ENCODE measurements at regions not wholly inside any gene's neighbourhood (a gene's known extent, or its start where the extent isn't known, plus 50 kb on each side); places are given as distances from the start of the nearest gene placed in this dataset.

DNA sequence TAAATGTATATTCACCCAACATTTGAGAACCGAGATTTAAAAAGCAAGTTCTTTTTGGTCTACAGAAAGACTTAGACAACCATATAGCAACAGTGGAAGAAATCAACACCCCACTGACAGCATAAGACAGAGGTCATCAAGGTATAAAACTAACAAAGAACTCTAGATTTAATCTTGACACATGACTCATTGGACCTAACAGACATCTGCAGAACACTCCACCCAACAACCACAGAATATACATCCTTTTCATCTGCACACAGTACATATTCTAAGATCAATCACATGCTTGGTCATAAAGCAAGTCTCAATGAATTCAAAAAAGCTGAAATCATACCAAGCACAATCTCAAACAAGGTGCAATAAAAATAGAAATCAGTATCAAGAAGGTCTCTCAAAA is 65.8 kb downstream of the SPIN4 start:
- Histone ChIP-seq H3K4me1 (peaks cover 0 to 13% (median 0%) of the 10 kb centered on the region in 9 donors), H3K9me3 (peaks cover 0 to 14% (median 0%) of the 10 kb centered on the region in 11 donors), H3K27ac (no peak overlapping the region), H3K36me3 (no peaks in the 10 kb centered on the region), H3K4me3 (no peak overlapping the region), H3K27me3 (no peaks in the 10 kb centered on the region)
- TF ChIP-seq, protein P1, sequence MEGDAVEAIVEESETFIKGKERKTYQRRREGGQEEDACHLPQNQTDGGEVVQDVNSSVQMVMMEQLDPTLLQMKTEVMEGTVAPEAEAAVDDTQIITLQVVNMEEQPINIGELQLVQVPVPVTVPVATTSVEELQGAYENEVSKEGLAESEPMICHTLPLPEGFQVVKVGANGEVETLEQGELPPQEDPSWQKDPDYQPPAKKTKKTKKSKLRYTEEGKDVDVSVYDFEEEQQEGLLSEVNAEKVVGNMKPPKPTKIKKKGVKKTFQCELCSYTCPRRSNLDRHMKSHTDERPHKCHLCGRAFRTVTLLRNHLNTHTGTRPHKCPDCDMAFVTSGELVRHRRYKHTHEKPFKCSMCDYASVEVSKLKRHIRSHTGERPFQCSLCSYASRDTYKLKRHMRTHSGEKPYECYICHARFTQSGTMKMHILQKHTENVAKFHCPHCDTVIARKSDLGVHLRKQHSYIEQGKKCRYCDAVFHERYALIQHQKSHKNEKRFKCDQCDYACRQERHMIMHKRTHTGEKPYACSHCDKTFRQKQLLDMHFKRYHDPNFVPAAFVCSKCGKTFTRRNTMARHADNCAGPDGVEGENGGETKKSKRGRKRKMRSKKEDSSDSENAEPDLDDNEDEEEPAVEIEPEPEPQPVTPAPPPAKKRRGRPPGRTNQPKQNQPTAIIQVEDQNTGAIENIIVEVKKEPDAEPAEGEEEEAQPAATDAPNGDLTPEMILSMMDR (IDR thresholded peaks at IDR 0.05), result no peak
- DNase-seq, result no peak
- intact Hi-C loops (cut with DNase I), result no loop called here
- ATAC-seq, result no peak
- WGBS, 2 donors, result 93 to 95% methylated on average over 1 of the region's 1 CpG

DNA sequence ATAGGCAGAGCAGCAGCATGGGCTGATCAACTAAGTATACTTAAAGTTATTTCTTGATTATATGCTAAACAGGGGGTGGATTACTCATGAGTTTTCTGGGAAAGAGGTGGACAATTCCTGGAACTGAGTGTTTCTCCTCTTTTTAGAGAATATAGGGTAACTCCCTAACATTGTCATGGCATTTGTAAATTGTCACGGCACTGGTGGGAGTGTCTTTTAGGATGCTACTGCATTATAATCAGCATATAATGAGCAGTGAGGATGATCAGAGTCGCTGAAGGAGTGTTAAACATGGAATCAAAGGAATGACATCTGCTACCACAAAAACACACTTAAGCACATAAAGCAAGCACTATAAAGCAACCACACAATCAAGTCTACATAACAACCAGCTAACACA is 66.5 kb downstream of the SPIN4 start:
- Histone ChIP-seq H3K36me3 (no peaks in the 10 kb centered on the region), H3K4me1 (peaks cover 0 to 13% (median 0%) of the 10 kb centered on the region in 9 donors), H3K27me3 (no peaks in the 10 kb centered on the region), H3K27ac (no peak overlapping the region), H3K4me3 (no peak overlapping the region), H3K9me3 (peaks cover 0 to 13% (median 0%) of the 10 kb centered on the region in 11 donors)
- WGBS, 2 donors, result 73 to 83% methylated on average over 2 of the region's 2 CpGs
- ATAC-seq, result no peak
- TF ChIP-seq, protein P1 (IDR thresholded peaks at IDR 0.05), result no peak
- DNase-seq, result no peak
- intact Hi-C loops (cut with DNase I), result no loop called here

GRCh38 chrX:63283348-63283747 is 67.8 kb downstream of the SPIN4 start:
- Histone ChIP-seq H3K4me3 (no peak overlapping the region), H3K4me1 (peaks cover 0 to 13% (median 0%) of the 10 kb centered on the region in 9 donors), H3K36me3 (no peaks in the 10 kb centered on the region), H3K27ac (no peak overlapping the region), H3K9me3 (peaks cover 0 to 13% (median 0%) of the 10 kb centered on the region in 11 donors), H3K27me3 (no peaks in the 10 kb centered on the region)
- TF ChIP-seq, protein P1 (IDR thresholded peaks at IDR 0.05), result no peak
- intact Hi-C loops (cut with DNase I), result no loop called here
- ATAC-seq, result no peak
- WGBS, 2 donors, result 88 to 91% methylated on average over 4 of the region's 4 CpGs
- no peak for DNase-seq

DNA sequence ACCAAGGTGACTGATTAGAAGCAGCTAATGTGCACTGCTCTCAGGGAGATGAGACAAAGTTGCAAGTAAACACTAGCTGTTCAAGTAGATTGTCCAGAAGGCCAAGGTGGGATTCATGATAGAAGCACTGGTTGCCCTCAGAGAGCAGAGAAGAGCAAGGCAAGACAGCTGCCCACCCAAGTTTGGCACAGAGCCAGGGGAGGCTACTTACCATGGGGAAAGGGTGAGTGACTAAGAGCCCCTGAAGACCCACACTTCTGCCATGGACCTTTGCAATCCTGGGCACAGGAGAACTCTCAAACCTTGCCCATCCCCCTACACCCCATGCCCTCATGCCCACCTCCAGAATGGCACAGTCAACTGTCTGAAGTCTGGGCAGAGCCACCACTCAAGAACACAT is 68.3 kb downstream of the SPIN4 start:
- peak overlapping the region in 1 of 10 donors; percentile 11 for H3K27ac ChIP-seq
- peak in 1 of 8 donors; percentile 38 for ATAC-seq
- H3K9me3 ChIP-seq, result peaks cover 0 to 13% (median 0%) of the 10 kb centered on the region in 11 donors
- H3K4me3 ChIP-seq, result no peak overlapping the region
- H3K4me1 ChIP-seq, result peaks cover 0 to 13% (median 0%) of the 10 kb centered on the region in 9 donors
- TF ChIP-seq, protein P1 (IDR thresholded peaks at IDR 0.05), result no peak
- DNase-seq, result no peak
- intact Hi-C loops (cut with DNase I), result no loop called here
- H3K27me3 ChIP-seq, result no peaks in the 10 kb centered on the region
- no peaks in the 10 kb centered on the region for H3K36me3 ChIP-seq

All from heart right ventricle (tissue), 16 donors.